ENCODE measurements at regions not wholly inside any gene's neighbourhood (a gene's known extent, or its start where the extent isn't known, plus 50 kb on each side); places are given as distances from the start of the nearest gene placed in this dataset.

GRCh38 chr4:106659371-106659770 lies 290.8 kb upstream of the GIMD1 start:
- Histone ChIP-seq H3K4me2 (replicated peaks; ENCODE audit: low read depth, low read length, poor library complexity, severe bottlenecking) (no peak overlapping the region), H3K36me3 (replicated peaks in 1 of 2; ENCODE audit: control extremely low read depth in 1 of 2, control insufficient read depth in 1 of 2, extremely low read depth in 1 of 2, insufficient read depth in 2 of 2, low read length in 1 of 2) (no peaks in the 10 kb centered on the region), H3K27me3 (replicated peaks in 1 of 4; ENCODE audit: control extremely low read depth in 1 of 4, control insufficient read depth in 3 of 4, insufficient read depth in 4 of 4, low read length in 3 of 4) (no peaks in the 10 kb centered on the region), H4K20me1 (ENCODE audit: control insufficient read depth, insufficient read depth, low read length, poor library complexity, severe bottlenecking) (no peaks in the 10 kb centered on the region), H3K4me1 (ENCODE audit: control insufficient read depth in 2 of 2, insufficient read depth in 2 of 2, low read length in 2 of 2) (no peaks in the 10 kb centered on the region), H3K79me2 (ENCODE audit: control insufficient read depth, insufficient read depth, low read length) (no peaks in the 10 kb centered on the region), H3K4me3 (ENCODE audit: control extremely low read depth in 1 of 5, extremely low read depth in 1 of 5, insufficient read depth in 1 of 5, low read depth in 2 of 5, low read length in 4 of 5) (no peak overlapping the region), H3K27ac (ENCODE audit: low read length in 2 of 2) (no peak overlapping the region), H3K9ac (ENCODE audit: low read length) (no peak overlapping the region), H2AFZ (ENCODE audit: insufficient read depth, low read depth, low read length, poor library complexity, severe bottlenecking) (no peak overlapping the region), H3K9me3 (ENCODE audit: control extremely low read depth in 1 of 3, control insufficient read depth in 2 of 3, insufficient read depth in 1 of 3, low read length in 2 of 3) (no peaks in the 10 kb centered on the region)
- CTCF ChIA-PET = no interaction called here
- ATAC-seq (ENCODE audit: low read depth) (no peak), DNase-seq (no peak)
- WGBS (ENCODE audit: insufficient coverage) = no CpG with 5 or more reads among the region's 1 CpG
- intact Hi-C loops (cut with micrococcal nuclease) = no loop called here
- TF ChIP-seq EZH2 (IDR thresholded peaks at IDR 0.05; ENCODE audit: borderline replicate concordance, insufficient read depth, low read depth, low read length, poor library complexity, severe bottlenecking) (no peak), CTCF (IDR thresholded peaks at IDR 0.05) (no peak)
- H3K27ac Mint-ChIP-seq = no peak overlapping the region
- H3K9me3 Mint-ChIP-seq (ENCODE audit: insufficient read depth) = peaks cover 4% of the 10 kb centered on the region
- no peak overlapping the region for H3K4me3 Mint-ChIP-seq
- H3K27me3 Mint-ChIP-seq = no peaks in the 10 kb centered on the region
- H3K4me1 Mint-ChIP-seq = no peaks in the 10 kb centered on the region
- POLR2A ChIA-PET = no interaction called here

GRCh38 chr4:106652095-106652494 lies 283.5 kb upstream of the GIMD1 start:
- Mint-ChIP-seq H3K27me3 (no peaks in the 10 kb centered on the region), H3K4me1 (no peaks in the 10 kb centered on the region), H3K27ac (no peak overlapping the region), H3K4me3 (no peak overlapping the region), H3K9me3 (ENCODE audit: insufficient read depth) (peaks cover 4% of the 10 kb centered on the region)
- Histone ChIP-seq H2AFZ (ENCODE audit: insufficient read depth, low read depth, low read length, poor library complexity, severe bottlenecking) (no peak overlapping the region), H3K4me2 (replicated peaks; ENCODE audit: low read depth, low read length, poor library complexity, severe bottlenecking) (no peak overlapping the region), H3K4me1 (ENCODE audit: control insufficient read depth in 2 of 2, insufficient read depth in 2 of 2, low read length in 2 of 2) (no peaks in the 10 kb centered on the region), H3K36me3 (replicated peaks in 1 of 2; ENCODE audit: control extremely low read depth in 1 of 2, control insufficient read depth in 1 of 2, extremely low read depth in 1 of 2, insufficient read depth in 2 of 2, low read length in 1 of 2) (no peaks in the 10 kb centered on the region), H3K9me3 (ENCODE audit: control extremely low read depth in 1 of 3, control insufficient read depth in 2 of 3, insufficient read depth in 1 of 3, low read length in 2 of 3) (no peaks in the 10 kb centered on the region), H3K27ac (ENCODE audit: low read length in 2 of 2) (no peak overlapping the region), H3K27me3 (replicated peaks in 1 of 4; ENCODE audit: control extremely low read depth in 1 of 4, control insufficient read depth in 3 of 4, insufficient read depth in 4 of 4, low read length in 3 of 4) (no peaks in the 10 kb centered on the region), H3K79me2 (ENCODE audit: control insufficient read depth, insufficient read depth, low read length) (no peaks in the 10 kb centered on the region), H3K9ac (ENCODE audit: low read length) (no peak overlapping the region), H4K20me1 (ENCODE audit: control insufficient read depth, insufficient read depth, low read length, poor library complexity, severe bottlenecking) (no peaks in the 10 kb centered on the region), H3K4me3 (ENCODE audit: control extremely low read depth in 1 of 5, extremely low read depth in 1 of 5, insufficient read depth in 1 of 5, low read depth in 2 of 5, low read length in 4 of 5) (no peak overlapping the region)
- ChIA-PET CTCF (no interaction called here), POLR2A (no interaction called here)
- no peak for DNase-seq
- WGBS (ENCODE audit: insufficient coverage) = no CpG with 5 or more reads among the region's 2 CpGs
- intact Hi-C loops (cut with micrococcal nuclease) = no loop called here
- TF ChIP-seq CTCF (IDR thresholded peaks at IDR 0.05) (no peak), EZH2 (IDR thresholded peaks at IDR 0.05; ENCODE audit: borderline replicate concordance, insufficient read depth, low read depth, low read length, poor library complexity, severe bottlenecking) (no peak)
- no peak for ATAC-seq (ENCODE audit: low read depth)

Measured in B cell (primary cell).